CD4-positive, alpha-beta T cell (primary cell): ENCODE measurements at regions not wholly inside any gene's neighbourhood (a gene's known extent, or its start where the extent isn't known, plus 50 kb on each side); places are given as distances from the start of the nearest gene placed in this dataset.

ENCODE experiments used
- ATAC-seq: fragments of 200-7000 bp; cut with Tn5 transposase; one replicate; pipeline ENCODE4 v1.10.0; 2022; ENCODE audit warnings: mild to moderate bottlenecking; ENCODE audit not compliant: poor library complexity
- CTCF ChIA-PET: fragments of 350-600 bp; sonication (Branson Sonifier 250); formaldehyde crosslinking; loops from one replicate; lab custom pipeline; 2021; ENCODE audit warnings: antibody characterized with exemption, inconsistent platforms; lab: Charles Lee
- POLR2A ChIA-PET: fragments of 350-600 bp; sonication (Branson Sonifier 250); formaldehyde crosslinking; loops from one replicate; lab custom pipeline; 2021; ENCODE audit warnings: antibody characterized with exemption, inconsistent platforms; lab: Charles Lee
- DNase-seq, 14 experiments: peaks; one replicate each; pipeline ENCODE4 v3.0.0-alpha.2; 2013 to 2020; ENCODE audit warnings: mixed read lengths in 2 of 14
- H3K27ac ChIP-seq, 2 donors: one replicate each; pipeline versions ENCODE4 v1.5.1 to v1.7.0; 2013; ENCODE audit warnings: low read length in 2 of 2, low read depth in 1 of 2, mild to moderate bottlenecking in 1 of 2
- H3K27me3 ChIP-seq, 2 experiments: 1 replicate in 1 of 2; 2 replicates in 1 of 2; pipeline versions ENCODE4 v1.6.1 to v1.7.0; 2013; ENCODE audit warnings: low read length in 2 of 2, control low read depth in 1 of 2, mild to moderate bottlenecking in 1 of 2, moderate library complexity in 1 of 2; ENCODE audit not compliant: insufficient read depth in 2 of 2, control insufficient read depth in 1 of 2
- H3K36me3 ChIP-seq: one replicate; pipeline ENCODE4 v1.6.1; 2013; ENCODE audit warnings: low read length, control low read depth; ENCODE audit not compliant: insufficient read depth
- H3K4me1 ChIP-seq: one replicate; pipeline ENCODE4 v1.6.1; 2013; ENCODE audit warnings: low read length, control low read depth; ENCODE audit not compliant: insufficient read depth
- H3K4me3 ChIP-seq: one replicate; pipeline ENCODE4 v1.5.1; 2013; ENCODE audit warnings: mild to moderate bottlenecking, low read length, moderate library complexity
- H3K9me3 ChIP-seq, 2 experiments: 1 replicate in 1 of 2; 2 replicates in 1 of 2; pipeline versions ENCODE4 v1.6.1 to v1.7.0; 2013; ENCODE audit warnings: low read length in 2 of 2, mild to moderate bottlenecking in 2 of 2, control low read depth in 1 of 2, moderate library complexity in 1 of 2; ENCODE audit not compliant: control insufficient read depth in 1 of 2, insufficient read depth in 1 of 2
- H3K27ac Mint-ChIP-seq: one replicate; pipeline ENCODE4 v1.8.0; 2020; ENCODE audit warnings: mixed read lengths
- H3K27me3 Mint-ChIP-seq: one replicate; pipeline ENCODE4 v1.8.0; 2021; ENCODE audit warnings: mixed read lengths
- H3K36me3 Mint-ChIP-seq: one replicate; pipeline ENCODE4 v1.8.0; 2021; ENCODE audit warnings: low read depth, mixed read lengths
- H3K4me1 Mint-ChIP-seq: one replicate; pipeline ENCODE4 v1.8.0; 2021; ENCODE audit warnings: low read depth, mixed read lengths
- H3K4me3 Mint-ChIP-seq: one replicate; pipeline ENCODE4 v1.8.0; 2020; ENCODE audit warnings: mild to moderate bottlenecking, mixed read lengths
- H3K9me3 Mint-ChIP-seq: one replicate; pipeline ENCODE4 v1.8.0; 2020; ENCODE audit warnings: mixed read lengths
- CTCF ChIP-seq: fragments of 200-600 bp; IDR thresholded peaks from one replicate; pipeline ENCODE4 v1.8.0; 2022; ENCODE audit warnings: antibody characterized with exemption, mild to moderate bottlenecking
- intact Hi-C, 2 experiments: fragments of 100-400 bp; cut with DNase I in 1 of 2; cut with micrococcal nuclease in 1 of 2; formaldehyde crosslinking; loops; one replicate each; pipeline versions ENCODE4 v1.15.1 to v1.9.0; 2023 to 2025; cut with DNase I, micrococcal nuclease

GRCh38 chr6:92752114-92752513, 667.2 kb downstream of the EPHA7 start:
- no peaks in the 10 kb centered on the region for H3K4me1 Mint-ChIP-seq
- H3K27ac ChIP-seq, result no peak overlapping the region
- no peaks in the 10 kb centered on the region for H3K9me3 ChIP-seq
- intact Hi-C loops, result no loop called here
- no peaks in the 10 kb centered on the region for H3K36me3 Mint-ChIP-seq
- H3K27me3 ChIP-seq, result no peaks in the 10 kb centered on the region
- no peak overlapping the region for H3K4me3 ChIP-seq
- H3K36me3 ChIP-seq, result no peaks in the 10 kb centered on the region
- H3K27ac Mint-ChIP-seq, result no peak overlapping the region
- ChIA-PET POLR2A (no interaction called here), CTCF (no interaction called here)
- no peak for DNase-seq
- H3K9me3 Mint-ChIP-seq, result peaks cover 14% of the 10 kb centered on the region
- no peak overlapping the region for H3K4me3 Mint-ChIP-seq
- no peaks in the 10 kb centered on the region for H3K27me3 Mint-ChIP-seq
- no peak for ATAC-seq
- TF ChIP-seq CTCF, result no peak
- no peaks in the 10 kb centered on the region for H3K4me1 ChIP-seq

GRCh38 chr6:92748131-92748530, 671.2 kb downstream of the EPHA7 start:
- no peaks in the 10 kb centered on the region for H3K4me1 Mint-ChIP-seq
- ChIA-PET CTCF (no interaction called here), POLR2A (no interaction called here)
- ATAC-seq, result no peak
- H3K9me3 ChIP-seq, result no peaks in the 10 kb centered on the region
- H3K4me3 Mint-ChIP-seq, result no peak overlapping the region
- no peak overlapping the region for H3K27ac ChIP-seq
- intact Hi-C loops, result no loop called here
- no peak for TF ChIP-seq CTCF
- H3K36me3 ChIP-seq, result no peaks in the 10 kb centered on the region
- peaks cover 20% of the 10 kb centered on the region for H3K9me3 Mint-ChIP-seq
- H3K4me3 ChIP-seq, result no peak overlapping the region
- no peaks in the 10 kb centered on the region for H3K4me1 ChIP-seq
- H3K27ac Mint-ChIP-seq, result no peak overlapping the region
- no peaks in the 10 kb centered on the region for H3K27me3 Mint-ChIP-seq
- H3K27me3 ChIP-seq, result no peaks in the 10 kb centered on the region
- H3K36me3 Mint-ChIP-seq, result no peaks in the 10 kb centered on the region
- no peak for DNase-seq

- Mint-ChIP-seq H3K36me3 (no peaks in the 10 kb centered on the region), H3K4me1 (no peaks in the 10 kb centered on the region), H3K27ac (no peak overlapping the region), H3K9me3 (peaks cover 5% of the 10 kb centered on the region), H3K27me3 (no peaks in the 10 kb centered on the region), H3K4me3 (no peak overlapping the region)
- Histone ChIP-seq H3K9me3 (peaks cover 0 to 4% of the 10 kb centered on the region in 2 experiments), H3K27ac (no peak overlapping the region), H3K4me1 (no peaks in the 10 kb centered on the region), H3K4me3 (no peak overlapping the region), H3K36me3 (no peaks in the 10 kb centered on the region), H3K27me3 (no peaks in the 10 kb centered on the region)
- ChIA-PET POLR2A (no interaction called here), CTCF (no interaction called here)
- intact Hi-C loops, result no loop called here
- ATAC-seq (no peak), DNase-seq (no peak)
- no peak for TF ChIP-seq CTCF
Measured at GRCh38 chr6:92737983-92738382, 681.4 kb downstream of the EPHA7 start.
